ENCODE measurements at regions not wholly inside any gene's neighbourhood (a gene's known extent, or its start where the extent isn't known, plus 50 kb on each side); places are given as distances from the start of the nearest gene placed in this dataset.

GRCh38 chr7:68088879-68089278, 1092.2 kb downstream of the TYW1 start:
- TF ChIP-seq POLR2AphosphoS5 (IDR thresholded peaks at IDR 0.05; ENCODE audit: low read depth, low read length) (no peak), SIN3A (IDR thresholded peaks at IDR 0.05; ENCODE audit: borderline replicate concordance, insufficient read depth, low read length) (no peak)

Data from PFSK-1 (cell line).